Prostate gland (tissue), 2 donors: ENCODE measurements at regions not wholly inside any gene's neighbourhood (a gene's known extent, or its start where the extent isn't known, plus 50 kb on each side); places are given as distances from the start of the nearest gene placed in this dataset.

ENCODE experiments used
- CTCF ChIP-seq, 4 experiments: fragments of 200-600 bp in 2 of 4; fragments of 450-650 bp in 2 of 4; sonication (generic) in 2 of 4; IDR thresholded peaks; 1 replicate in 3 of 4; 2 replicates in 1 of 4; pipeline ENCODE4 v1.5.1; 2016 to 2019; ENCODE audit warnings: antibody characterized with exemption in 4 of 4, mild to moderate bottlenecking in 2 of 4, moderate library complexity in 2 of 4
- POLR2AphosphoS5 ChIP-seq: sonication (generic); formaldehyde crosslinking; IDR thresholded peaks from one replicate; pipeline ENCODE4 v1.6.1; 2017; ENCODE audit warnings: antibody characterized with exemption

- TF ChIP-seq CTCF (IDR thresholded peaks at IDR 0.05) (no peak), POLR2AphosphoS5 (no peak)
Observed at GRCh38 chr2:241956521-241957110, 87.1 kb downstream of the RTP5 start.
